A673 (cell line): ENCODE measurements at regions not wholly inside any gene's neighbourhood (a gene's known extent, or its start where the extent isn't known, plus 50 kb on each side); places are given as distances from the start of the nearest gene placed in this dataset.

ENCODE experiments used
- CTCF ChIP-seq: fragments of 300-800, 200-600 bp; sonication (generic); conservative IDR thresholded peaks from 2 replicates; pipeline ENCODE4 v1.5.1; 2017; ENCODE audit warnings: low read depth, mild to moderate bottlenecking, antibody characterized with exemption, low read length, moderate library complexity, mixed read lengths
- EZH2 ChIP-seq: fragments of 200-600 bp; sonication (generic); IDR thresholded peaks from 2 replicates; pipeline ENCODE4 v1.6.1; 2017; ENCODE audit warnings: borderline replicate concordance, low read depth, mild to moderate bottlenecking, mixed read lengths, antibody characterized with exemption, low read length; ENCODE audit not compliant: poor library complexity, severe bottlenecking

- TF ChIP-seq CTCF, result no peak
- TF ChIP-seq EZH2, result no peak
These were observed 261.5 kb downstream of the NSG2 start for GRCh38 chr5:174307031-174307408.
